SH-SY5Y (cell line): ENCODE measurements at regions not wholly inside any gene's neighbourhood (a gene's known extent, or its start where the extent isn't known, plus 50 kb on each side); places are given as distances from the start of the nearest gene placed in this dataset.

Experiments used
- GATA2 ChIP-seq: IDR thresholded peaks from 2 replicates; pipeline ENCODE4 v1.6.1; 2011; ENCODE audit warnings: mild to moderate bottlenecking, low read depth, low read length
- GATA3 ChIP-seq: IDR thresholded peaks from 2 replicates; pipeline ENCODE4 v1.6.1; 2011; ENCODE audit warnings: low read depth, mild to moderate bottlenecking, low read length, moderate library complexity

DNA sequence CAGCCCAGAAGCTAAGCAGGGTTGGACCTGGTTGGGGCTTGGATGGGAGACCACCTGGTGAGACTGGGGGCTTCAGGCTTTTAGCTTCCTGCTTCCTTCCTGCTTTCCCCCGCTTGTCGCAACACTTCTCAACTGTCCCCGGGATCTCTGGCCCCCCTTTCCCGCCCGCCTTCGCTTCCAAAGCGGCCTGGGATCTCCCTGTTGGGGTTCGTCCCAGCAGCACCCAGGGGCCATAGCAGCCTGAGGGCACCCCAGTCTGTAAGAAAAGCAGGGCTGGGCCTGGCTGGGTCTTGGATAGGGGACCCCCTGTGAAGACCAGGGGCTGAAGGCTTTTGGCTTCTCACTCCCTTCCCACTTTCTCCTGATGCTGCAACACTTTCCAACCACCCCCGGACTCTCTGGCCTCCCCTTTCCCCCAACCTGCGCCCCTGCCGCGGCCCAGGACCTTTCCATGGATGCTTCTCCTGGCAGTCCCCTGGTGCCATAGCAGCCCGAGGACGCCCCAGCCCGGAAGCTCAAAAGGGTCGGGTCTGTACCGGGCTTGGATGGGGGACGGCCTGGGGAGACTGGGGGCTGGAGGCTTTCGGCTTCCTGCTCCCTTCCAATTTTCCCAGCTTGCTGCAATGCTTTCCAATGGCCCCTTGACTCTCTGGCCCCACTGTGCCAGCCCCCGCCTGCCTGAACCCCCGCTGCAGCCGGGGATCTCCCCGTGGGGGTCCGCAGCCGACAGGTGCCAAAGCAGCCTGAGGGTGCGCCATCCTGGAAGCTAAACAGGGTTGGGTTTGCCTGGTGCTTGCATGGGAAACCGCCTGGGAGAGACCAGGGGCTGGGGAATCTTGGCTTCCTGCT is 2276.2 kb downstream of the TP53TG3F start:
- TF ChIP-seq GATA2 (no peak), GATA3 (no peak)
